ENCODE measurements at regions not wholly inside any gene's neighbourhood (a gene's known extent, or its start where the extent isn't known, plus 50 kb on each side); places are given as distances from the start of the nearest gene placed in this dataset.

DNA sequence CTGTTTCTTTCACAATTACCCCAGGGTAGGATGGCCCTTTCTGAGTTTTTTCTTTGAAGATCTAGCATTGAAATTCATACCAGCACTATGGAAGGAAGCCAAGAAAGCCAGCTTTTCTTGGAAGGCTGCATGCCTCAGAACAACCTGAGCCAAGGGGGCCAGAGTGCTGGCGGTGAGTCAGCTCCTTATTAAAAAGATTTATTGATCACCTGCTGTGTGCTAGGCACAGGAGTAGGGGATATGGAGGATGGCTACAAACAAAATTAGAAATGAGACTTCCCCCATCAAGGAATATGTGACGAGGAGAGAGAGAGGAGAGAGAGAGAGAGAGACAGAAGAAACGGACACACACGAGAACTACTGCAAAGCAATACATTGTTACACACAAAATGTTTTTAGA is 184.6 kb upstream of the PUM3 start:
- 67 to 84% methylated on average over 4 of the region's 4 CpGs for WGBS, 2 donors
- H3K4me3 ChIP-seq (replicated peaks in 1 of 3): no peak overlapping the region
- H3K27ac ChIP-seq: no peak overlapping the region
- H3K4me1 ChIP-seq: no peaks in the 10 kb centered on the region
- TF ChIP-seq, protein P1, sequence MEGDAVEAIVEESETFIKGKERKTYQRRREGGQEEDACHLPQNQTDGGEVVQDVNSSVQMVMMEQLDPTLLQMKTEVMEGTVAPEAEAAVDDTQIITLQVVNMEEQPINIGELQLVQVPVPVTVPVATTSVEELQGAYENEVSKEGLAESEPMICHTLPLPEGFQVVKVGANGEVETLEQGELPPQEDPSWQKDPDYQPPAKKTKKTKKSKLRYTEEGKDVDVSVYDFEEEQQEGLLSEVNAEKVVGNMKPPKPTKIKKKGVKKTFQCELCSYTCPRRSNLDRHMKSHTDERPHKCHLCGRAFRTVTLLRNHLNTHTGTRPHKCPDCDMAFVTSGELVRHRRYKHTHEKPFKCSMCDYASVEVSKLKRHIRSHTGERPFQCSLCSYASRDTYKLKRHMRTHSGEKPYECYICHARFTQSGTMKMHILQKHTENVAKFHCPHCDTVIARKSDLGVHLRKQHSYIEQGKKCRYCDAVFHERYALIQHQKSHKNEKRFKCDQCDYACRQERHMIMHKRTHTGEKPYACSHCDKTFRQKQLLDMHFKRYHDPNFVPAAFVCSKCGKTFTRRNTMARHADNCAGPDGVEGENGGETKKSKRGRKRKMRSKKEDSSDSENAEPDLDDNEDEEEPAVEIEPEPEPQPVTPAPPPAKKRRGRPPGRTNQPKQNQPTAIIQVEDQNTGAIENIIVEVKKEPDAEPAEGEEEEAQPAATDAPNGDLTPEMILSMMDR (IDR thresholded peaks at IDR 0.05): no peak
- TF ChIP-seq POLR2A (IDR thresholded peaks at IDR 0.05): no peak
- intact Hi-C loops (cut with DNase I): no loop called here
- no peaks in the 10 kb centered on the region for H3K36me3 ChIP-seq
- H3K9me3 ChIP-seq: no peaks in the 10 kb centered on the region
- H3K27me3 ChIP-seq: no peaks in the 10 kb centered on the region
- no peak for DNase-seq

DNA sequence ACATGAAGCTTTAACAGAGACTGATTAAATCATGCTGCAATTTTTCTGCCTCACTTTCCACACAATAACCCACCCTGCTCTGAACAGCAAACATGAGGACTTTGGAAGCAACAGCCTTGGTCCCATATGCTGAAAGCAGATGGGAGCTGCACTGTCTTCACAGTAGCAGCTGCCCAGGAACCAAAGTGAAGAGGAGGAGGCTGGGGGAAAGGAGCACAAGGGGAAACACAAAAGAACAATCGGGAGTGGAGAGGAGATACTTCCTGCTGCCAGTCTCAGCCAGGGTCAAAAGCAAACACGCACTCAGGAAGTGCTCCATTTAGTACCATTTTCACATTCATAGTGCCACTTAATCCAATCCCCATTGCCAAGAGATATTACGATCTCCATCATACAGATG is 183.3 kb upstream of the PUM3 start:
- DNase-seq: no peak
- no peaks in the 10 kb centered on the region for H3K4me1 ChIP-seq
- no peaks in the 10 kb centered on the region for H3K27me3 ChIP-seq
- 30 to 43% methylated on average over 3 of the region's 3 CpGs for WGBS, 2 donors
- no peaks in the 10 kb centered on the region for H3K9me3 ChIP-seq
- TF ChIP-seq, protein P1 (IDR thresholded peaks at IDR 0.05): no peak
- TF ChIP-seq POLR2A (IDR thresholded peaks at IDR 0.05): no peak
- intact Hi-C loops (cut with DNase I): no loop called here
- H3K27ac ChIP-seq: no peak overlapping the region
- H3K4me3 ChIP-seq (replicated peaks in 1 of 3): no peak overlapping the region
- no peaks in the 10 kb centered on the region for H3K36me3 ChIP-seq

DNA sequence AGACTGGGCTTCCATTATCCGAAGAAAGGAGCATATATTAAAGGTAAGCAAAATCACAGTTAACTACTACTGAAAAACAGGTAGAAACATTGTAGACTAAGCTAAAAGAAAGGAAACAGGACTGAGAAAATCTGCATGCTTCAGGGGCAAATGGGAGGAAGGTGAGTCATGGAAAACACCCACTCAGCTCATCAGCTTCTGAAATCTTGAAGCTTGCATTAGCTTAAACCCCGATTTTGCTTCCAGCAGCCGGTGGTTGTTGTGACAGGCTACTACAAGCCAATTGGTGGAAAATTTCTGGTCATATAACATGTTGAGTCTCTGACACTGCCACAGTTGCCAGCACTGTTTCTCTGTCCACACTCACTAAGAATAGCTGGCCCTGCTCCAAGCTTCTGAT is 179.6 kb upstream of the PUM3 start:
- Histone ChIP-seq H3K27ac (no peak overlapping the region), H3K27me3 (no peaks in the 10 kb centered on the region), H3K4me3 (replicated peaks in 1 of 3) (no peak overlapping the region), H3K36me3 (no peaks in the 10 kb centered on the region), H3K9me3 (no peaks in the 10 kb centered on the region), H3K4me1 (no peaks in the 10 kb centered on the region)
- intact Hi-C loops (cut with DNase I): no loop called here
- TF ChIP-seq, protein P1 (IDR thresholded peaks at IDR 0.05): no peak
- TF ChIP-seq POLR2A (IDR thresholded peaks at IDR 0.05): no peak
- no peak for DNase-seq
- WGBS, 2 donors: 58 to 79% methylated on average over 3 of the region's 3 CpGs

DNA sequence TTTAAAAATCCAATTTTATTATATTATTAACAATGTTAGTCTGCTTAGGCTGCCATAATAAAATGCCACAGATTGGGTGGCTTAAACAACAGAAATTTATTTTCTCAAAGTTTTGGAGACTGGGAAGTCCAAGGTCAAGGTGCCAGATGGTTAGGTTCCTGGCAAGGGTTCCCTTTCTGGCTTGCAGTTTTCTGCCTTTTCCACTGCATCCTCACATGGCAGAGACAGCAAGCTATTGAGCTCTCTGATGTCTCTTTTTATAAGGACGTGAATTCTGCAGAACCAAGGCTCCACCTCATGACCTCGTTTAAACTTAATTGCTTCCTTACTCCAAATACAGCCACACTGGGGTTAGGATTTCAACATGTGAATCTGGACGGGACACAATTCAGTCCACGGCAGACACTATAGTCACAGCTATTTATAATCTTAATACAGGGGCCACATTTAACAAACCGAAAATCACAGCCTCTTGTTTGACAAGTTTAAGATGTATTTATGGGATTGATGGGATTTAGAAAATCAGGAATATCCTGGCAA is 174.9 kb upstream of the PUM3 start:
- 55 to 61% methylated on average over 5 of the region's 5 CpGs for WGBS, 2 donors
- Histone ChIP-seq H3K36me3 (no peaks in the 10 kb centered on the region), H3K27me3 (no peaks in the 10 kb centered on the region), H3K4me3 (replicated peaks in 1 of 3) (no peak overlapping the region), H3K9me3 (no peaks in the 10 kb centered on the region), H3K27ac (no peak overlapping the region), H3K4me1 (no peaks in the 10 kb centered on the region)
- intact Hi-C loops (cut with DNase I): no loop called here
- DNase-seq: no peak
- TF ChIP-seq POLR2A (IDR thresholded peaks at IDR 0.05): no peak
- TF ChIP-seq, protein P1 (IDR thresholded peaks at IDR 0.05): no peak

DNA sequence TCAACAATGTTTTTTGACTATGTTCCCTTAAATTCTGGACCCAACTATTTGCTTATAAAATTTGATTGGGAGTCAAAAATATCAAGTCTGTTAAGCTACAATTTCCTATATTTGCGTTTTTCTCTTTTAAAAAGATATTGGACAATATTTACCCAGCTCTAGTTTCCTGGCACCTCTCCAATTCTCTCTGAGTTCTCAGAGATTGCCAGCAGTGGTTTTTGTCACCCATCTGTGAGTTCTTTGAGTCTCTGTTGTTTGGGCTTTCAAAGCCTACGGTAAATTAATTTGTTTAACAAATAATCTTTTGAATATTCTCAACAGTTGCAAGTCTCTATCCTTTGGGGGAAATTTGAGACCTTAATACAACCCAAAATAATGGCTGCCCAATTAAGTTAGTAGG is 174.2 kb upstream of the PUM3 start:
- H3K4me1 ChIP-seq: no peaks in the 10 kb centered on the region
- intact Hi-C loops (cut with DNase I): no loop called here
- no peak overlapping the region for H3K27ac ChIP-seq
- no peaks in the 10 kb centered on the region for H3K9me3 ChIP-seq
- H3K27me3 ChIP-seq: no peaks in the 10 kb centered on the region
- H3K4me3 ChIP-seq (replicated peaks in 1 of 3): no peak overlapping the region
- H3K36me3 ChIP-seq: no peaks in the 10 kb centered on the region
- 64 to 67% methylated on average over 2 of the region's 2 CpGs for WGBS, 2 donors
- no peak for DNase-seq
- no peak for TF ChIP-seq POLR2A (IDR thresholded peaks at IDR 0.05)
- TF ChIP-seq, protein P1 (IDR thresholded peaks at IDR 0.05): no peak
